ENCODE measurements at regions not wholly inside any gene's neighbourhood (a gene's known extent, or its start where the extent isn't known, plus 50 kb on each side); places are given as distances from the start of the nearest gene placed in this dataset.
"Not testable (repeated sequence)": the region's sequence is repeated elsewhere in the genome, so short reads cannot be mapped to it uniquely, and the experiment has no call there.

DNA sequence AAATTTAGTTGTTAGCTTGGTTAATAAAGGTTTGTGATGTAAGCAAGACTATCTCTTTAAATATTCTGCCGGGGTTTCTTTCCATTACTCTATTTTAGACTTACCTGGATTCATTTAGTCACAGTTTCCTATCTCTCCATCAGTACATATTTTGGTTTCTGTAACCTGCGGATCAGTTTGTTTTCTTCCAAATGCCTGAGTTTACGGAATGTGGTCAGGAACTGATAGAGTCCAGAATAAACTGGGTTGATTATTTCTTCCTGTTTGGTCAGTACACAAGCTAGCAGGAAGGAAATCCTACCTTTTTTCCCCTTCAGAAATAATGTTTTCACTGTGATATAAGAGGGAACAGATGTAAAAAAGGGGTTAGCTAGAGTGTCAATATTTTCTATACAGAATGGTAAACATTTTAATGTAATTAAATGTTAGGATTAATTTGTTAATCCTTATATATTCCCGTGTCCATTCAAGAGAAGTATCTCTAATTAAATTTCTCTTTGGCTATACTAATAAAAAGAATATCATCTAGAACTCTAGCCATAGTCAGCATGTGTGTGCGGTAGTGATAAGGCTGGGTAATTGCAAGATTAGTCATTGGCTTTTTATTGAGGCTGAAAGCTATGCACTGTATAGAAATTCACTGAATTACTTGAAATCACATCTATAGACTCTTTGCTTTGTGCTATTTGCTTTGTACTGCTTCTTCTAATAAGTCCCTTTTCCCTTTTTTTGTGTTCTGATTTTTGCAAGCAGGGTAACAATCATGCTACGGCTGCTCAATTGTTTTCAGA lies 144.7 kb upstream of the ADGRL4 start:
- TF ChIP-seq, protein P1, sequence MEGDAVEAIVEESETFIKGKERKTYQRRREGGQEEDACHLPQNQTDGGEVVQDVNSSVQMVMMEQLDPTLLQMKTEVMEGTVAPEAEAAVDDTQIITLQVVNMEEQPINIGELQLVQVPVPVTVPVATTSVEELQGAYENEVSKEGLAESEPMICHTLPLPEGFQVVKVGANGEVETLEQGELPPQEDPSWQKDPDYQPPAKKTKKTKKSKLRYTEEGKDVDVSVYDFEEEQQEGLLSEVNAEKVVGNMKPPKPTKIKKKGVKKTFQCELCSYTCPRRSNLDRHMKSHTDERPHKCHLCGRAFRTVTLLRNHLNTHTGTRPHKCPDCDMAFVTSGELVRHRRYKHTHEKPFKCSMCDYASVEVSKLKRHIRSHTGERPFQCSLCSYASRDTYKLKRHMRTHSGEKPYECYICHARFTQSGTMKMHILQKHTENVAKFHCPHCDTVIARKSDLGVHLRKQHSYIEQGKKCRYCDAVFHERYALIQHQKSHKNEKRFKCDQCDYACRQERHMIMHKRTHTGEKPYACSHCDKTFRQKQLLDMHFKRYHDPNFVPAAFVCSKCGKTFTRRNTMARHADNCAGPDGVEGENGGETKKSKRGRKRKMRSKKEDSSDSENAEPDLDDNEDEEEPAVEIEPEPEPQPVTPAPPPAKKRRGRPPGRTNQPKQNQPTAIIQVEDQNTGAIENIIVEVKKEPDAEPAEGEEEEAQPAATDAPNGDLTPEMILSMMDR (IDR thresholded peaks at IDR 0.05; ENCODE audit: low read depth, low read length, missing control alignments) = no peak
- no peak for DNase-seq (ENCODE audit: extremely low read depth, low read depth)
- no peak overlapping the region for H3K4me3 ChIP-seq (replicated peaks; ENCODE audit: low read depth, low read length)

DNA sequence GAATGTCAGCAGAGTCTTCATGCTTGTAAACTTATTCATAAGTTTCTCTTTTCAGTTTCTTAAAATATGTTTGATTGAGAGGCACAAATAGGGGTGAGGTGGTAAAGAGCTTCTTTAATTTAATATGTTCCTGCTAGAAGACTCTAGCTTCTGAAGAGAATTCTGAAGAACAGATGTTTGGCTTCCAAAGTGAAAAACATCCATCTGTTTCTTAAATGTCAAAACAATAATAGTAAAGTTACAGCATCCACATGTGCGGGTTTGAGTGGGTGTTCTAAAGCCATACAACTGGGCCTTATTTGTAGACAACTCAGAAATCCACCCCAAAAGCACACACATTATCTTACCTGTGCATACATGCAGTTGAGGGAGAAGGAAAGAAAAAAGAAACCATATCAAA lies 144.0 kb upstream of the ADGRL4 start:
- no peak for DNase-seq (ENCODE audit: extremely low read depth, low read depth)
- TF ChIP-seq, protein P1 (IDR thresholded peaks at IDR 0.05; ENCODE audit: low read depth, low read length, missing control alignments) = no peak

DNA sequence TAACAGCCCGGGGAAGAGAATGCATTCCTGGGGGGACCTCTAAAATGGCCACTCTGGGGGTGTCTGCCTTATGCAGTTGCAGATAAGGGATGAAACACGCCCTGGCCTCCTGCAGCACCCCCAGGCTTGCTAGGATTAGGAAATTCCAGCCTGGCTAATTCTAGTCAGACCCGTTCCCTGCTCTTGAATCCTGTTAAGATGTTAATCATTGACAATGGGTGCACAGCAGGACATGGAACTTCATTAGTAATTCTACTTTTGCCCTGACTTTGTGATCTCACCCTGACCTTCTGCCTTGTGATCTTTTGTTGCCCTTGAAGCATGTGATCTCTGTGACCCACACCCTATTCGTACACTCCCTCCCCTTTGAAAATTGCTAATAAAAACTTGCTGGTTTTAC lies 131.7 kb upstream of the ADGRL4 start:
- DNase-seq (ENCODE audit: extremely low read depth, low read depth) = not testable (repeated sequence)

More for the DNA sequence above, 144.0 kb upstream of the ADGRL4 start:
- H3K4me3 ChIP-seq (replicated peaks; ENCODE audit: low read depth, low read length) = no peak overlapping the region

DNA sequence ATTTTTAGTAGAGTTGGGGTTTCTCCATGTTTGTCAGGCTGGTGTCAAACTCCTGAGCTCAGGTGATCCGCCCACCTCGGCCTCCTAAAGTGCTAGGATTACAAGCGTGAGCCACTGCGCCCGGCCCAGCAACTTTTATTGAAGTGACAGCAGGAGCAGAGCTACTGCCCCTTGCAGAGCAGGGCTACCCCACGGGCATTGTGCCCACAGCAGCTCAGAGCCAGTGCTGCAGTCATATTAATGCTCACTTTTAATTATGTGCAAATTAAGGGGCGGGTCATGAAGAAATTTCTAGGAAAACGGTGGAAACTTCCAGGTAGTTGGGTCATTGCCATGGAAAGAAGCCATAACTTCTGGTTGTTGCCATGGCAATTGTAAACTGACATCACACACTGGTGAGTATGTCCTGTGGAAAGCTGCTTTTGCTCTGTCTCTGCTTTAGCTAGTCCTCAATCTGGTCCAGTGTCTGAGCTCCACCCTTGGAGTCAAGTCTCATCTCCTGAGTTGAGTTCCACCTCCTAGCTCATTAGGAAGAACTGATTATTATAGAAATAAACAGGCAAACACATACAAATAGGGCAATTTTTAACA lies 127.3 kb upstream of the ADGRL4 start:
- H3K4me3 ChIP-seq (replicated peaks; ENCODE audit: low read depth, low read length) = no peak overlapping the region
- TF ChIP-seq, protein P1 (IDR thresholded peaks at IDR 0.05; ENCODE audit: low read depth, low read length, missing control alignments) = no peak
- no peak for DNase-seq (ENCODE audit: extremely low read depth, low read depth)

More for the DNA sequence above, 131.7 kb upstream of the ADGRL4 start:
- H3K4me3 ChIP-seq (replicated peaks; ENCODE audit: low read depth, low read length) = not testable (repeated sequence)

DNA sequence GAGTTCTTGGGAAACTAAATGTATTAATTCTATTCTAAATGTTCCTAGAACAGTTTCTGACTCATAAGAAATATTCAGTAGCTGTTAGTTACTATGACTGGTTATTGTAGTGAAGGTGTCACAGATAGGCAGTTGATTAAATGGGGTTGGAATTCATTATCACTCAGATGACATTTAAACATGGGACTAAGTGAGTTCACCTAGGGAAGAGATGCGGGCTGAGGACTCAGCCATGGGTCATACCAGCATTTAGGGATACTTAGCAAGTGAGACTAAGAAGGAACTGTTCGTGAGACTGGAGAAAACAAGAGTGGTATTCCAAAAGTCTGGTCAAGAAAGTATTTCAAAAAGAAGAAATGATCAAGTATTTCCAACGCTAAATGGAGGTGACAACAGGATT lies 125.1 kb upstream of the ADGRL4 start:
- no peak overlapping the region for H3K4me3 ChIP-seq (replicated peaks; ENCODE audit: low read depth, low read length)
- DNase-seq (ENCODE audit: extremely low read depth, low read depth) = no peak
- TF ChIP-seq, protein P1 (IDR thresholded peaks at IDR 0.05; ENCODE audit: low read depth, low read length, missing control alignments) = no peak

DNA sequence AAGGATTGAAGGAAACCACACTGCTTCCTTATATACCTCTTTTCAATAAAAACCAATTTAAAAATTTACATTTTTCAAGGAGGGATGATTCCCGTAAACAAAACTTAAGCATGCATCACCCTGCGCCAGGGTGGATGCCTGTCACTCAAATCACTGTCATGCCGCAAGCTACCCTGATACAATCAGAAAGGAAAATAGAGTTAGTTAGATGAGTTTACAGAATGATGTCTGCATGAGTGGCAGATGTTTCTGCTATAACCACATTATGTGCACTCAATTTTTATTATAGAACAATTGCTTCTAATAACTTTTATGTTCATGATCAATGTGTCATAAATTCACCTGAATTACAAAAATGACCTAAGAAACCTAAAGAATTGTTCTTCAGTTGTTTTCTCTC lies 123.4 kb upstream of the ADGRL4 start:
- DNase-seq (ENCODE audit: extremely low read depth, low read depth) = no peak
- TF ChIP-seq, protein P1 (IDR thresholded peaks at IDR 0.05; ENCODE audit: low read depth, low read length, missing control alignments) = no peak
- H3K4me3 ChIP-seq (replicated peaks; ENCODE audit: low read depth, low read length) = no peak overlapping the region

DNA sequence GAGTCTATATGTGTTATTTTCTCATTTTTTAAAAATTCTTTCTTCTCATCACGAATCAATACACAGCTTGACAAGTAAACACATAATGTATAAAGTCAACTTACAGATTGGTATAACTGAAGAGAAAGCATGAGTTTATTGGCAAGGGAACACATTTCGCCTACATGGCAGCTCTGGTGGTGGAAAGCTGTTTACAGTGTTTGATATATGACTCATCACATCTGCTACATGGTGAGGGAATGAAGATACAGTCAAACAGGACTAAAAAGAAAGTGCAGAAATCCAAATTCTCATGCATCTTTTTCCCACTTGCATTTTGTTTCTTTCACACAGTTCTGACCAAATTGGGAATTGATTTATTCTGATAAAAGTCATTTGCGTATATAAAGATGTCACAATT lies 122.2 kb upstream of the ADGRL4 start:
- DNase-seq (ENCODE audit: extremely low read depth, low read depth) = peak; percentile 61
- H3K4me3 ChIP-seq (replicated peaks; ENCODE audit: low read depth, low read length) = no peak overlapping the region
- TF ChIP-seq, protein P1 (IDR thresholded peaks at IDR 0.05; ENCODE audit: low read depth, low read length, missing control alignments) = no peak
